ENCODE measurements at regions not wholly inside any gene's neighbourhood (a gene's known extent, or its start where the extent isn't known, plus 50 kb on each side); places are given as distances from the start of the nearest gene placed in this dataset.

- Histone ChIP-seq H3K27ac (peak overlapping the region in 1 of 2 donors; percentile 80), H3K27me3 (no peaks in the 10 kb centered on the region), H3K4me3 (no peak overlapping the region), H3K4me1 (no peaks in the 10 kb centered on the region), H3K9me3 (no peaks in the 10 kb centered on the region), H3K36me3 (no peaks in the 10 kb centered on the region)
- intact Hi-C loops (cut with DNase I; ENCODE audit: low total_unique reads), result no loop called here
- TF ChIP-seq CTCF (IDR thresholded peaks at IDR 0.05) (no peak), POLR2A (IDR thresholded peaks at IDR 0.05) (no peak)
- DNase-seq, result no peak
Observed at GRCh38 chr9:115673599-115673998, 480.0 kb upstream of the PAPPA start.

GRCh38 chr9:115674091-115674490 is 479.5 kb upstream of the PAPPA start:
- Histone ChIP-seq H3K4me1 (no peaks in the 10 kb centered on the region), H3K36me3 (no peaks in the 10 kb centered on the region), H3K9me3 (no peaks in the 10 kb centered on the region), H3K27me3 (no peaks in the 10 kb centered on the region), H3K4me3 (no peak overlapping the region), H3K27ac (peak overlapping the region in 1 of 2 donors; percentile 80)
- no peak for DNase-seq
- TF ChIP-seq POLR2A (IDR thresholded peaks at IDR 0.05), result no peak
- no peak for TF ChIP-seq CTCF (IDR thresholded peaks at IDR 0.05)
- intact Hi-C loops (cut with DNase I; ENCODE audit: low total_unique reads), result no loop called here

- TF ChIP-seq CTCF (IDR thresholded peaks at IDR 0.05) (no peak), POLR2A (IDR thresholded peaks at IDR 0.05) (no peak)
- no peaks in the 10 kb centered on the region for H3K9me3 ChIP-seq
- H3K36me3 ChIP-seq, result no peaks in the 10 kb centered on the region
- H3K4me3 ChIP-seq, result no peak overlapping the region
- intact Hi-C loops (cut with DNase I; ENCODE audit: low total_unique reads), result no loop called here
- no peak for DNase-seq
- no peaks in the 10 kb centered on the region for H3K4me1 ChIP-seq
- H3K27ac ChIP-seq, result no peak overlapping the region
- H3K27me3 ChIP-seq, result no peaks in the 10 kb centered on the region
Observed at GRCh38 chr9:115675834-115676233, 477.8 kb upstream of the PAPPA start.

- Histone ChIP-seq H3K4me1 (no peaks in the 10 kb centered on the region), H3K27me3 (no peaks in the 10 kb centered on the region), H3K9me3 (no peaks in the 10 kb centered on the region), H3K4me3 (no peak overlapping the region), H3K27ac (no peak overlapping the region), H3K36me3 (no peaks in the 10 kb centered on the region)
- intact Hi-C loops (cut with DNase I; ENCODE audit: low total_unique reads), result no loop called here
- TF ChIP-seq CTCF (IDR thresholded peaks at IDR 0.05) (no peak), POLR2A (IDR thresholded peaks at IDR 0.05) (no peak)
- no peak for DNase-seq
Observed at GRCh38 chr9:115680231-115680630, 473.4 kb upstream of the PAPPA start.

- H3K9me3 ChIP-seq, result no peaks in the 10 kb centered on the region
- no peaks in the 10 kb centered on the region for H3K4me1 ChIP-seq
- no peak for DNase-seq
- H3K27me3 ChIP-seq, result no peaks in the 10 kb centered on the region
- intact Hi-C loops (cut with DNase I; ENCODE audit: low total_unique reads), result no loop called here
- no peak overlapping the region for H3K4me3 ChIP-seq
- no peaks in the 10 kb centered on the region for H3K36me3 ChIP-seq
- TF ChIP-seq POLR2A (IDR thresholded peaks at IDR 0.05), result no peak
- TF ChIP-seq CTCF (IDR thresholded peaks at IDR 0.05), result no peak
- no peak overlapping the region for H3K27ac ChIP-seq
Observed at GRCh38 chr9:115681585-115681984, 472.0 kb upstream of the PAPPA start.
